NCI-H1417 treated with DMSO at 0.1 percent for 48 hours (cell line): ENCODE measurements at regions not wholly inside any gene's neighbourhood (a gene's known extent, or its start where the extent isn't known, plus 50 kb on each side); places are given as distances from the start of the nearest gene placed in this dataset.
"Not testable (repeated sequence)": the region's sequence is repeated elsewhere in the genome, so short reads cannot be mapped to it uniquely, and the experiment has no call there.

Experiments
- DNase-seq: peaks from one replicate; lab custom pipeline; 2025; lab: John Stamatoyannopoulos, UW

- no peak for DNase-seq
These were observed 204.6 kb upstream of the CFAP20DC start for GRCh38 chr3:59254433-59254832.

- DNase-seq: no peak
These were observed 203.7 kb upstream of the CFAP20DC start for GRCh38 chr3:59253523-59253922.

- DNase-seq: no peak
These were observed 202.0 kb upstream of the CFAP20DC start for GRCh38 chr3:59251869-59252268.

GRCh38 chr3:59250600-59250999, 200.8 kb upstream of the CFAP20DC start:
- DNase-seq: no peak

GRCh38 chr3:59249698-59250361, 200.0 kb upstream of the CFAP20DC start:
- DNase-seq: no peak

- DNase-seq: no peak
These were observed 199.2 kb upstream of the CFAP20DC start for GRCh38 chr3:59249004-59249403.

- no peak for DNase-seq
These were observed 197.6 kb upstream of the CFAP20DC start for GRCh38 chr3:59247402-59247841.

- no peak for DNase-seq
These were observed 197.0 kb upstream of the CFAP20DC start for GRCh38 chr3:59246719-59247401.

- DNase-seq: no peak
These were observed 196.2 kb upstream of the CFAP20DC start for GRCh38 chr3:59245859-59246501.

GRCh38 chr3:59245300-59245858, 195.6 kb upstream of the CFAP20DC start:
- DNase-seq: no peak

- DNase-seq: no peak
These were observed 194.5 kb upstream of the CFAP20DC start for GRCh38 chr3:59244343-59244742.

GRCh38 chr3:59243476-59243875, 193.7 kb upstream of the CFAP20DC start:
- DNase-seq: no peak

GRCh38 chr3:59240666-59241255, 190.9 kb upstream of the CFAP20DC start:
- no peak for DNase-seq

- no peak for DNase-seq
These were observed 187.3 kb upstream of the CFAP20DC start for GRCh38 chr3:59237121-59237520.

GRCh38 chr3:59235634-59236012, 185.8 kb upstream of the CFAP20DC start:
- DNase-seq: no peak

GRCh38 chr3:59234884-59235633, 185.2 kb upstream of the CFAP20DC start:
- no peak for DNase-seq

GRCh38 chr3:59230379-59230778, 180.6 kb upstream of the CFAP20DC start:
- not testable (repeated sequence) for DNase-seq

- no peak for DNase-seq
These were observed 164.0 kb upstream of the CFAP20DC start for GRCh38 chr3:59213860-59214259.

GRCh38 chr3:59212128-59212779, 162.4 kb upstream of the CFAP20DC start:
- peak; percentile 1 for DNase-seq

- DNase-seq: no peak
These were observed 160.4 kb upstream of the CFAP20DC start for GRCh38 chr3:59210260-59210659.

- no peak for DNase-seq
These were observed 142.6 kb upstream of the CFAP20DC start for GRCh38 chr3:59192473-59192872.
